ENCODE measurements at regions not wholly inside any gene's neighbourhood (a gene's known extent, or its start where the extent isn't known, plus 50 kb on each side); places are given as distances from the start of the nearest gene placed in this dataset.
"Not testable (repeated sequence)": the region's sequence is repeated elsewhere in the genome, so short reads cannot be mapped to it uniquely, and the experiment has no call there.

DNA sequence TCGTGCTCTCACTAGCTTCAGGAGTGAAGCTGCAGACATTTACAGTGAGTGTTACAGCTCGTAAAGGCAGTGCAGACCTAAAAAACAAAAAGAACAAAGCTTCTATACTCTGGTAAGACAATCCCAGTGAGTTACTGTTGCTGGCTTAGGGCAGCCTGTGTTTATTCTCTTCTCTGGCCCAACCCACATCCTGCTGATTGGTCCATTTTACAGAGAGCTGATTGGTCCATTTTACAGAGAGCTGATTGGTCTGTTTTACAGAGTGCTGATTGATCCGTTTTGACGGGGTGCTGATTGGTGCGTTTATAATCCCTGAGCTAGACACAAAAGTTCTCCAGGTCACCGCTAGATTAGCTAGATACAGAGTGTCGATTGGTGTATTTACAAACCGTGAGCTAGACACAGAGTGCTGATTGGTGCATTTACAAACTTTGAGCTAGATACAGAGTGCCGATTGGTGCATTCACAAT, 158.0 kb downstream of the KLRB1 start:
- peak overlapping the region; percentile 47; the same call in 1 of the 2 replicates for H3K9ac ChIP-seq (ENCODE audit: insufficient read depth, low read depth, low read length)
- ATAC-seq (peak; percentile 7), DNase-seq (ENCODE audit: low spot score) (peak; percentile 72)
- H3K4me2 ChIP-seq (ENCODE audit: low read depth, low read length): peak overlapping the region; percentile 78
- H3K4me1 ChIP-seq (ENCODE audit: insufficient read depth, low read length); H4K20me1 ChIP-seq (ENCODE audit: insufficient read depth, low read length); H3K27me3 ChIP-seq (ENCODE audit: control insufficient read depth in 1 of 2, insufficient read depth in 2 of 2, low read length in 2 of 2); H3K9me3 ChIP-seq (ENCODE audit: low read length); CTCF ChIA-PET (ENCODE audit: low intra/inter-chr PET ratio, low total read pairs); intact Hi-C loops (cut with micrococcal nuclease; ENCODE audit: unreplicated experiment); H3K79me2 ChIP-seq (ENCODE audit: insufficient read depth, low read length); FAIRE-seq; BruUV-seq (replicated peaks); H3K36me3 ChIP-seq (replicated peaks in 1 of 2; ENCODE audit: control insufficient read depth in 1 of 2, insufficient read depth in 2 of 2, low read length in 2 of 2): not testable (repeated sequence)
- peak overlapping the region; percentile 69 to 81 (median 74) for H3K4me3 ChIP-seq (replicated peaks in 1 of 3; ENCODE audit: insufficient read depth in 1 of 3, low read depth in 2 of 3, low read length in 3 of 3)
- TF ChIP-seq POLR2AphosphoS5 (IDR thresholded peaks at IDR 0.05; ENCODE audit: low read depth, low read length) (peak; percentile 51), MAFF (IDR thresholded peaks at IDR 0.05; ENCODE audit: low read depth, low read length) (peak; percentile 50), TEAD3 (CRISPR knock-in tag; optimal IDR thresholded peaks at IDR 0.05; ENCODE audit: borderline replicate concordance) (peak; percentile 14), POLR2A (IDR thresholded peaks at IDR 0.05; ENCODE audit: insufficient read depth in 1 of 2, low read depth in 2 of 2, low read length in 2 of 2) (peak; percentile 42 to 55; a peak in 2 of 4 replicates), NFYB (CRISPR knock-in tag; IDR thresholded peaks at IDR 0.05) (peak; percentile 83), TGIF2 (CRISPR knock-in tag; IDR thresholded peaks at IDR 0.05) (0 out of 2 replicates have a peak, but pooled peaks have one; percentile 31), ZMYM4 (CRISPR knock-in tag; IDR thresholded peaks at IDR 0.05) (peak; percentile 95), NFYC (CRISPR knock-in tag; IDR thresholded peaks at IDR 0.05) (peak; percentile 74), SAP130 (CRISPR knock-in tag; IDR thresholded peaks at IDR 0.05; ENCODE audit: low read depth) (0 out of 2 replicates have a peak, but pooled peaks have one; percentile 19), MAFK (conservative IDR thresholded peaks at IDR 0.05 in 1 of 2, IDR thresholded peaks at IDR 0.05 in 1 of 2; ENCODE audit: low read length in 2 of 2) (peak in 1 of 2 experiments; percentile 25; a peak in 3 of 4 replicates), POGZ (CRISPR knock-in tag; IDR thresholded peaks at IDR 0.05) (peak; percentile 80)
- TF ChIP-seq, protein P1, sequence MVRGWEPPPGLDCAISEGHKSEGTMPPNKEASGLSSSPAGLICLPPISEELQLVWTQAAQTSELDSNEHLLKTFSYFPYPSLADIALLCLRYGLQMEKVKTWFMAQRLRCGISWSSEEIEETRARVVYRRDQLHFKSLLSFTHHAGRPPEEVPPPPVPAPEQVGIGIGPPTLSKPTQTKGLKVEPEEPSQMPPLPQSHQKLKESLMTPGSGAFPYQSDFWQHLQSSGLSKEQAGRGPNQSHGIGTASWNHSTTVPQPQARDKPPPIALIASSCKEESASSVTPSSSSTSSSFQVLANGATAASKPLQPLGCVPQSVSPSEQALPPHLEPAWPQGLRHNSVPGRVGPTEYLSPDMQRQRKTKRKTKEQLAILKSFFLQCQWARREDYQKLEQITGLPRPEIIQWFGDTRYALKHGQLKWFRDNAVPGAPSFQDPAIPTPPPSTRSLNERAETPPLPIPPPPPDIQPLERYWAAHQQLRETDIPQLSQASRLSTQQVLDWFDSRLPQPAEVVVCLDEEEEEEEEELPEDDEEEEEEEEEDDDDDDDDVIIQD (CRISPR knock-in tag; IDR thresholded peaks at IDR 0.05; ENCODE audit: low read depth): peak; percentile 24; the same call in 1 of the 2 replicates
- TF ChIP-seq, protein P2, sequence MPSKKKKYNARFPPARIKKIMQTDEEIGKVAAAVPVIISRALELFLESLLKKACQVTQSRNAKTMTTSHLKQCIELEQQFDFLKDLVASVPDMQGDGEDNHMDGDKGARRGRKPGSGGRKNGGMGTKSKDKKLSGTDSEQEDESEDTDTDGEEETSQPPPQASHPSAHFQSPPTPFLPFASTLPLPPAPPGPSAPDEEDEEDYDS (CRISPR knock-in tag; IDR thresholded peaks at IDR 0.05): peak; percentile 52
- TF ChIP-seq, protein P3, sequence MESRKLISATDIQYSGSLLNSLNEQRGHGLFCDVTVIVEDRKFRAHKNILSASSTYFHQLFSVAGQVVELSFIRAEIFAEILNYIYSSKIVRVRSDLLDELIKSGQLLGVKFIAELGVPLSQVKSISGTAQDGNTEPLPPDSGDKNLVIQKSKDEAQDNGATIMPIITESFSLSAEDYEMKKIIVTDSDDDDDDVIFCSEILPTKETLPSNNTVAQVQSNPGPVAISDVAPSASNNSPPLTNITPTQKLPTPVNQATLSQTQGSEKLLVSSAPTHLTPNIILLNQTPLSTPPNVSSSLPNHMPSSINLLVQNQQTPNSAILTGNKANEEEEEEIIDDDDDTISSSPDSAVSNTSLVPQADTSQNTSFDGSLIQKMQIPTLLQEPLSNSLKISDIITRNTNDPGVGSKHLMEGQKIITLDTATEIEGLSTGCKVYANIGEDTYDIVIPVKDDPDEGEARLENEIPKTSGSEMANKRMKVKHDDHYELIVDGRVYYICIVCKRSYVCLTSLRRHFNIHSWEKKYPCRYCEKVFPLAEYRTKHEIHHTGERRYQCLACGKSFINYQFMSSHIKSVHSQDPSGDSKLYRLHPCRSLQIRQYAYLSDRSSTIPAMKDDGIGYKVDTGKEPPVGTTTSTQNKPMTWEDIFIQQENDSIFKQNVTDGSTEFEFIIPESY (CRISPR knock-in tag; IDR thresholded peaks at IDR 0.05): peak; percentile 91
- POLR2A ChIA-PET: interaction anchor here (1.1 to 1.9 kb wide), 3 partner anchors 19 to 384 kb away, joined by 3 to 10 read pairs (median 7); partner anchors contain the start of gene A2M
- WGBS (ENCODE audit: low lambda C conversion rate): 41% methylated on average over 8 of the region's 9 CpGs
- H2AFZ ChIP-seq (ENCODE audit: low read length): peak overlapping the region; percentile 80
- in situ Hi-C loops (cut with HindIII; ENCODE audit: extremely low pct_ligation_motif_present, low pct_unique_long_range_greater_than_20kb): loop anchor here (25.0 kb wide), 1 partner anchor 112 kb away; no protein-coding TSS in a partner anchor
- peak overlapping the region; percentile 37 for H3K27ac ChIP-seq (ENCODE audit: extremely low read length, insufficient read depth, low read length)
